GM12875 (cell line): ENCODE measurements at regions not wholly inside any gene's neighbourhood (a gene's known extent, or its start where the extent isn't known, plus 50 kb on each side); places are given as distances from the start of the nearest gene placed in this dataset.

Source experiments
- H3K4me3 ChIP-seq: one replicate; pipeline ENCODE4 v1.5.1; 2011; ENCODE audit warnings: low read depth, low read length, control low read depth
- CTCF ChIP-seq: IDR thresholded peaks from 2 replicates; pipeline ENCODE4 v1.5.1; 2011; ENCODE audit warnings: low read depth, mild to moderate bottlenecking, control low read depth, inconsistent platforms, low read length, moderate library complexity, borderline replicate concordance; ENCODE audit not compliant: insufficient read depth

- H3K4me3 ChIP-seq: no peak overlapping the region
- TF ChIP-seq CTCF: no peak
Measured at GRCh38 chr9:119662329-119662728, 293.1 kb upstream of the BRINP1 start.

DNA sequence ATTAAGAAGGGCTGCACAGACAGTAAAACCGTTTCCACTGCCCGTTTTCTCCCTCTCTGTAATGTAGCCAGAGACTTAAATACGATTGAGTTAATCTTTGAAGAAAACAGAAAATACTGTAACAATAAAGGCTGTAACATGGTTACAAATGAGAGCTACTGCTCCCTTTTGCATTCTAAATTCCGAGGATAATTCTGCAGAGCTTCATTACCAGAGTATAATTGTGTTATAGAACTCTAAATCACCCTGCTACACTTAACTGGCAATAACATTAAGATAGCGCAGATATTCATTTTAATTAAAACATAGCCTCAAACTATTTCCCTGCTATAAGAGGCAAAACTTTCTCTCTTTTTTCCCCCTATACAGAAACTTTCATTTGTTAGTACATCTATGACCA lies 283.7 kb upstream of the BRINP1 start:
- TF ChIP-seq CTCF: no peak
- H3K4me3 ChIP-seq: no peak overlapping the region

- no peak overlapping the region for H3K4me3 ChIP-seq
- no peak for TF ChIP-seq CTCF
Measured at GRCh38 chr9:119649205-119649604, 280.0 kb upstream of the BRINP1 start.

DNA sequence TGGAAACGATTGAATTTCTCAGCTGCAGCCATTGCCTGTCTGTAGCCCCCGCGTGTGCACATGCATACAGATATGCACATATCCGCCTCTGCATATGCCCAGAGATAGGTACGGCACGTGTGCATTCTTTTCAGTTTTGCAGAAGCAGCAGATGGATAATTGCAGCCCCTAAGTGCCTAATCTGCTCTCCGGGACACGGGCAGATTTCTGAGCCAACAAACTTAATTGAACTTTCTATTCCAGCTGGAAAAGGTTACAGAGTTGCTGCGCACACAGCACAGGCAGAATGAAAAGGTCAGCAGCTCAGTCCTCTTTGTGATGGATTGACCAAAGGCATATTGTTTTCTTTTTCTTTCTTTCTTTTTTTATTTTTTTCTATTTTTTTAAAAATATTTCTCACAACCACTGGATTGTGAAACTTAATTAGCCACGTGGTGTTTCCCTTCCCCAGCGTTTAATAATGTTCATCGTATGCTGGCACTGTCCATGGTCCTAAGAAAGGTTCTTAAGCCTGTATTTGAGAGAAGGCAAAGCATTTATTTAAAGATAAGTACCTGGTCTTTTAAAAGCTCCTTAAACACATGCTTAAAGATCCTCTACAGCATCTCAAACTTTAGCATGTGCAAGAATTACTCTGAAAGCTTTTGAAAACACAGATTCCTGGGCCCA lies 270.2 kb upstream of the BRINP1 start:
- no peak for TF ChIP-seq CTCF
- no peak overlapping the region for H3K4me3 ChIP-seq

- no peak for TF ChIP-seq CTCF
- no peak overlapping the region for H3K4me3 ChIP-seq
Measured at GRCh38 chr9:119634006-119634405, 264.8 kb upstream of the BRINP1 start.

GRCh38 chr9:119611565-119611964 lies 242.3 kb upstream of the BRINP1 start:
- H3K4me3 ChIP-seq: no peak overlapping the region
- no peak for TF ChIP-seq CTCF

- no peak for TF ChIP-seq CTCF
Measured at GRCh38 chr9:119609277-119609971, 240.2 kb upstream of the BRINP1 start.

More at GRCh38 chr9:119609277-119609971, 240.2 kb upstream of the BRINP1 start:
- H3K4me3 ChIP-seq: no peak overlapping the region
